ENCODE measurements at regions not wholly inside any gene's neighbourhood (a gene's known extent, or its start where the extent isn't known, plus 50 kb on each side); places are given as distances from the start of the nearest gene placed in this dataset.
A peak's percentile ranks its signal among the peaks of the same experiment; 100 is the strongest.

DNA sequence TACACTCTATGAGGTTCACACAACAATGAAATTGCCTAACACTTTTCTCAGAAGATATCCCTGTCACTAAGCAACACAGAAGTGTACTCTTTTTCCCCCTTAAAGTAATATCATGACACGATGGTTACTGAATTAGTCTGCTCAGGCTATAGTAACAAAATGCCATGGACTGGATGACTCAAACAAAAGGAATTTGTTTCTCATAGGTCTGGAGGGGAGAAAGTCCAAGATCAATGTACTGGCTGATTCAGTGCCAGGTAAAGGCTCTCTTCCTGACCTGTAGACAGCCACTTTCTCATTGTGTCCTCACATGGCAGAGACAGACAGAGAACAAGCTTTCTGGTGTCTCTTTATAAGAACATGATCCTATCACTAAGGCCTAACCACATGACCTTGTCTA lies 211.9 kb downstream of the RBM43 start:
- DNase-seq (ENCODE audit: insufficient read length, low spot score) (no peak), FAIRE-seq (peak; percentile 96)
- no peak for TF ChIP-seq POLR2A (IDR thresholded peaks at IDR 0.05; ENCODE audit: low read depth, low read length)

- no peak for DNase-seq (ENCODE audit: insufficient read length, low spot score)
- no peak for FAIRE-seq
- no peak for TF ChIP-seq POLR2A (IDR thresholded peaks at IDR 0.05; ENCODE audit: low read depth, low read length)
These were observed 213.2 kb downstream of the RBM43 start for GRCh38 chr2:151048331-151049054.

DNA sequence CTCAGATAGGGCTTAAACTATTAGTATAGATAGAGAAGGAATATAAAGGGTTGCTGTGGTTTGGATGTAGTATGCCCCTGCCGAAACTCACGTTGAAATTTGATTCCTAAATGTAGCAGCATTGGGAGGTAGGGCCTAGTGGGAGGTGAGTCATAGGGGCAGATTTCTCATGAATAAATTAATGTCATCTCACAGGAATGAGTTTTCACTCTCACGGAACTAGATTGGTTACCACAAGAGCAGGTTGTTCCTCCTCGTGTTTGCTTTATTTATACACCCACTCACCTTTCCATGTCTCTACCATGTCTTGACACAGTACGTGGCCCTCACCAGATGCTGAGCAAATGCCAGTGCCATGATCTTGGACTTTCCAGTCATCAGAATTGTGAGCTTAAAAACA lies 218.2 kb downstream of the RBM43 start:
- no peak for TF ChIP-seq POLR2A (IDR thresholded peaks at IDR 0.05; ENCODE audit: low read depth, low read length)
- FAIRE-seq (peak; percentile 97), DNase-seq (ENCODE audit: insufficient read length, low spot score) (peak; percentile 22)

DNA sequence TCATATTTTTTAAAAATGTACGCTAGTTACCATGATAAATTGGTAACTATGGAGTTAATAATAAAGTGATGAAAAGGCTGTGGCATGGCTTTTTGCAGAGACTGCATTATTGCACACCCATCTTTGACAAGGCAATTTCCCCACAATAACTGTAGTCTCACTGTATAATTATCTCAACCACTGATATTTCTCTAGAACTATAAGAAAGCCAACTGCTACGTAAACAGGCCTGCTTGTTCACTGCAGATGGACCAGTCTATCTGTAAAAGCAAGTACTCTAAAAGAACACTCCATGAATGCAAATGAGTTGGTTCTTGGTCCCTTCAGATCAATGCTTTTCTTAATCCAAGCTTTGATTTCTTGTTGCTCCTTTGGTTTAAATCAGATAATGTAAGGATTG lies 218.7 kb downstream of the RBM43 start:
- no peak for FAIRE-seq
- DNase-seq (ENCODE audit: insufficient read length, low spot score): no peak
- no peak for TF ChIP-seq POLR2A (IDR thresholded peaks at IDR 0.05; ENCODE audit: low read depth, low read length)

- FAIRE-seq (no peak), DNase-seq (ENCODE audit: insufficient read length, low spot score) (no peak)
- TF ChIP-seq POLR2A (IDR thresholded peaks at IDR 0.05; ENCODE audit: low read depth, low read length): no peak
These were observed 221.6 kb downstream of the RBM43 start for GRCh38 chr2:151040039-151040438.

GRCh38 chr2:151038516-151038915 lies 223.1 kb downstream of the RBM43 start:
- TF ChIP-seq POLR2A (IDR thresholded peaks at IDR 0.05; ENCODE audit: low read depth, low read length): no peak
- FAIRE-seq (no peak), DNase-seq (ENCODE audit: insufficient read length, low spot score) (no peak)

- DNase-seq (ENCODE audit: insufficient read length, low spot score) (no peak), FAIRE-seq (peak; percentile 23)
- no peak for TF ChIP-seq POLR2A (IDR thresholded peaks at IDR 0.05; ENCODE audit: low read depth, low read length)
These were observed 224.2 kb downstream of the RBM43 start for GRCh38 chr2:151037434-151037833.

DNA sequence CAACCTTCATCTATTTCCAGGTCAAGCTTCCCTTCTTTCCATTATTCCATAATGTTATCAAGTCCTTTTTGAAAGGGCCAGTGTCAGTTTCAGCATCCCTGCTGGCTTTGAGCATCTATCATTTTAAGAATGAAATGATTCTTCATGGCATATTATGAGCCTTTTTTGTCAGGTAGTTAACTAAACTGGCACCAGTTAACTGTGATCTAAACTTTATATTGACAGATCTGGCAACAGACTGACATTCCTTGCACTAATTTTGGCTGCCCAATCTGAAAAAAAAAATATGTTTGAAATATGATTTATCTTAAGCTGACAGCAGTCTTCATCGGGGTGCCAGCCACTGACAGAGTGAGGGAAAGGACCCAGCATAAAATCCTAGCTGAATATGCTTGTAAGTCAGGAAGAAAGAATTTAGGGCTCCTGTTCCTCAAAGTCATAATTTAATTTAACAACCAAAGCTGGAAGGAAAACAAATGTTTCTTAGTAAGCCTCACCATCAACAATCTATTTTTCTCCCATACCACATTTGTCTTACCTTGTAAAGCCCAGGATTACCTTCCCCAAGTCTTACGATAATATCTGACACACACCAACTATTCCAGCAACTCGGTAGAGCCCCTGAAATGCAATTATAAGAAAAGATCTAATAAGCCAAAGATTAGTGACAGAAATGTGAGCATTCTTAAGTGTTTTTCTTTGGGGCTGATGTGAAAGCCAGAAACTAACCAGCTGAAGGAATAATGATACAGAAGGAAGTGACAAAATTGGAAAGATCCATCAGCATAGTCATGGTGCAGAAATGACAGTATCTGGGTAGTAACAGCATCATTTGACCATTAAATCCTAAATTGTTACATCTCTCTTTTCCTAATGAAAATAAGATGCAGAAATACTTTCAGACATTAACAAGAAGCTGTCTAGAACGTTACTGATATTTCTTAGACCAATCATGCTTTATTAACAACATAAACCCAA lies 228.1 kb downstream of the RBM43 start:
- DNase-seq (ENCODE audit: insufficient read length, low spot score) (no peak), FAIRE-seq (no peak)
- no peak for TF ChIP-seq POLR2A (IDR thresholded peaks at IDR 0.05; ENCODE audit: low read depth, low read length)

DNA sequence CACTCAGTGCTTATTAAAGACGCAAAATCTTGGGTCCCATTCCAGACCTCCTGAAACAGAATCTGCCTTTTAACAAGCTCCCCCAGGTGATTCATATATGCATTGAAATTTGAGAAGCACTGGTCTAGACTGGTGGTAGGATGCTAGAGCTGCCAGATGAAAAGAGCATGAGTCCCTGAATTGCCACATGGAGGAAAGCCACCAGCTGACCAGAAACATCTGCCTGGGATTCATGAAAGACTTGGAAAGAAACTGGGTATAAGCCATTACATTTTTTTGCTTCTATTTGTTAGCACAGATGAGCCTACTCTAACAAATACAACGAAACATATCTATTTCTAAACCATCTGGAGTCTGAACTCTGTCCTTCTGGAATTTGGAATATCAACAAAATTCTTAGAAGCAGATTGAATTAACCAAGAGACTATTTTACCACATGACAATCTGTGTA lies 228.9 kb downstream of the RBM43 start:
- TF ChIP-seq POLR2A (IDR thresholded peaks at IDR 0.05; ENCODE audit: low read depth, low read length): no peak
- DNase-seq (ENCODE audit: insufficient read length, low spot score) (no peak), FAIRE-seq (no peak)

DNA sequence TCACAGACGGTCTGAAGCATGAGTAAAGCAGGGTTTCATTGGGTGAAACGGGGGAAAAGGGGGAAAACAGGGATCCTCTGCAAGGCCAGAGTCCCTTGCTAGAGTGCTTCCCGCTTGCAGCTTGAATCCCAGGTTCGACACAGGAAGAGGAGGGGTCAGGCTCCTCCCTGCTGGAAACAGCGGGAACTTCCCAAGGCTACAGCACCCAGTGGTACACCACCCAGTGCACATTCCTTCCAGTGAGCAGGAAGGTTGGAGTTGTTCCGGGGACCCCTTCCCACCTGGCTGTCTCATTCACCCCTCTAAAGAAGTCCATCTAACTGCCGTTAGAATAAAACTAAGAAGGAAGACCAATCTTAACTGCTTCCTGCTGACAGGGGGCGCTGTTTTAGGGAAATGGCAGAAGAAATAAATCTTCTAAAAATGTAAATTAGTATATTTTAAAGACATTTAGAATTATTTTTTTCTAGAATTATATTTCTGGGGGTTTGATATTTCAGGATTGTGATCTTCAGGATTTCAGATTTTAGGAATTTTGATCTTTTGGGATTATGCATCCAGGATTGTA lies 230.9 kb downstream of the RBM43 start:
- DNase-seq (ENCODE audit: insufficient read length, low spot score) (no peak), FAIRE-seq (no peak)
- no peak for TF ChIP-seq POLR2A (IDR thresholded peaks at IDR 0.05; ENCODE audit: low read depth, low read length)

DNA sequence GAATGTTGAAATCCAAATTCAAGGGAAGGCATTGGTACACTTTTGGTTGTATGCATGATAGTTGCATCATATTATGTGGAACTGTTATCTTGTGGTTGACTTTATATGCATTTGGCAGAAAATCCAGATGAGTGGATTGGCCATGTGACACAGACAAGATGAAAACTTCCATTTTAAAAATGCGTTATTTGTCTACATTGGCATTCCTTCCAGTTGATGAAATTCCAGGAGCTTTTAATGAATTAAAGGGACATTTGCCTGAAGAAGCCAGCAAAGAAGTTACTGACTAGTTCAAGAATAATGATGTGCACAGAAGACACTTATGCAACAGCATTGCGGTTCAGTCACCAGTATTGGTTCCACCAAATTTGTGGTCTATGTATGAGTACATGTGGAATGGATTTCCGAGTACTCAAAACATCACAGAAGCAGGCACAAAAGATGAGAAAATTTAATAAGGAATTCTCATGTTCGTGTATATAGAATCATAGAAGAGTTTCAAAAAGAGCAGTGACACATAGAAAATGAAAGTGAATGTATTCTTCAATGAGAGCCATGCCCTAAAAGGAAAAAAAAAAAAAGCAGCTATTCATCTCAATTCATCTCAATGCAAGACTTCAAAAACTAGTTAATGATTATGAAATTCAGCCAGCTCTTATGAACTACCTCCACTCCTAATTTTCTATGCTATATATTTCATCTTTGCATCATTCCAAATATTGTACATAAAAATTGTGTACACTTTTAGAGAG lies 232.1 kb downstream of the RBM43 start:
- TF ChIP-seq POLR2A (IDR thresholded peaks at IDR 0.05; ENCODE audit: low read depth, low read length): no peak
- FAIRE-seq: peak; percentile 67
- no peak for DNase-seq (ENCODE audit: insufficient read length, low spot score)

GRCh38 chr2:151028691-151029176 lies 232.9 kb downstream of the RBM43 start:
- no peak for DNase-seq (ENCODE audit: insufficient read length, low spot score)
- FAIRE-seq: peak; percentile 55
- TF ChIP-seq POLR2A (IDR thresholded peaks at IDR 0.05; ENCODE audit: low read depth, low read length): no peak

DNA sequence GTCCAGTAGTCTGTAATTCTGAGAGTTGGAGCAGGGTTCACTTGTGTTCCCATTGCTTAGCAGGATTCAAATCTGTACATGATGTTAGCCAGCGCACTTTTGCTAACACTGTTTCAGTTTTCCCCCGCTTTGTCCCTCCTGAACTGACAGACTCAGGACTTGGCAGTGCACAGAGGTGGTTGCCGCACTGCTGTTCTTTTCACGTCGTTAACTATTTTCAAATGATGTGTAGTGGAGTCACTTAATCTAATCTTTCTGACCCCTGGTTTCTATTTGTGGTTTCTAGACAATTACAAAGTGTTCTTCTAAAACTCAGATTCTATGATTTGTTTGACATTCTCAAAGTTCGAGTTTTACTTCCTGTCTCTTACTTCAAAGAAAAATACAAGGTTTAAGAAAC lies 234.5 kb downstream of the RBM43 start:
- FAIRE-seq: no peak
- TF ChIP-seq POLR2A (IDR thresholded peaks at IDR 0.05; ENCODE audit: low read depth, low read length): no peak
- no peak for DNase-seq (ENCODE audit: insufficient read length, low spot score)
